ENCODE measurements at regions not wholly inside any gene's neighbourhood (a gene's known extent, or its start where the extent isn't known, plus 50 kb on each side); places are given as distances from the start of the nearest gene placed in this dataset.
"Not testable (repeated sequence)": the region's sequence is repeated elsewhere in the genome, so short reads cannot be mapped to it uniquely, and the experiment has no call there.

DNA sequence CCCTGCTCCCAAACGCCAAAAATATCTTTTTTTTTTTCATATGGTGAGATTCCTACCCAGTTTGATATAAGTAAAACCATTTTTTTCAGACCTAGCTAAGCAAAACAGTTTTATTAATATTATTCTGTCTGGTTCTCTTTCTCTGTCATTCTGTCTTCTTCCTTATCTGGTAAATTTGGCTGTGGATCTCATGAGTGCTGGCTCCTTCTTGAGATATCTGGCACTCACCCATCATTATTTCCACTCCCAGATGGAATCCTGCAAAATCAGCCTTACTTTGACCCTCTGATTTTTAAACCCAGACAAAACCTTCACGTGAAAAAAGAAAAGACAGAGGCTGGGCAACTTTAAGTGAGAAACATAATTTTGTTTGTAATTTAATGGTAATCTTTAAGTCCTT is 373.6 kb downstream of the NYAP2 start:
- DNase-seq, result no peak

- DNase-seq, result no peak
Observed at GRCh38 chr2:225771701-225772100, 372.2 kb downstream of the NYAP2 start.

DNA sequence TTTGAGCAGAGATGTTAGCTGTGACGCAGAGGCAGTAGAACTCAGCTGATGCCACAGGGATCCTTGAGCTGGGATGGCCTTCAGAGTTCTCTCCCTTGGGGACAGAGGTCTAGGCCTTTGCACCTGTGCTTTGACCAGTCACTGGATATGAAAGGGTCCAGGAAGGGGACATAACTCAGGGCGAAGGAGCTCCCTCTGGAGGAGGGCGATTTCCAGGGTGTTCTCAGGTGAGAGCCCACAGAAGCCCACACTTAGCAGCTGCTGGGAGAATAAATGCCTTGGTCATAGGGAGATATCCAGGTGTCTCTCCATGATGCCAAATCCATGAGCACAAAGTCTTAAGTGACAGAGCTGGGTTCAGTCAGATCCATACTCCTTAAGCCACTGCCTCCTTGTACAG is 369.2 kb downstream of the NYAP2 start:
- no peak for DNase-seq

DNA sequence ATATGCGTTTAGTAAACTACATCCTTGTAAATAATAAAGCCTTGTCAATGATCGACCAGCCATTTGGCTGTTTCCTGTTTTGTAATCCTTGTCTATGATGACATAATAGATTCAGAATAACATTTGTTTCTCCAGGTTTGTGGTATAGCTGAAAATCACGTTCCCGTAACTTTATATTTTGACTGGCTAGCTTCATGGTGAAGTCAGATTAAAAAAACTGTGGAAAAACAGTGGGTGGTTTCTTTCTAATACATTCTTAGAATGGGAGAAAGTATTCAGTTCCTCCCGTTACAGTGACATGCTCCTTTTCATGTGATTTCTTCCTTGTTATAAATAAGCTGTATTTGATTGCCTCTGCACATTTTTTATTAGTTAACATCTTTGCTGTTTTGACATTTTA is 366.9 kb downstream of the NYAP2 start:
- no peak for DNase-seq

GRCh38 chr2:225765820-225766219 is 366.3 kb downstream of the NYAP2 start:
- no peak for DNase-seq

GRCh38 chr2:225764346-225764745 is 364.8 kb downstream of the NYAP2 start:
- DNase-seq, result no peak

DNA sequence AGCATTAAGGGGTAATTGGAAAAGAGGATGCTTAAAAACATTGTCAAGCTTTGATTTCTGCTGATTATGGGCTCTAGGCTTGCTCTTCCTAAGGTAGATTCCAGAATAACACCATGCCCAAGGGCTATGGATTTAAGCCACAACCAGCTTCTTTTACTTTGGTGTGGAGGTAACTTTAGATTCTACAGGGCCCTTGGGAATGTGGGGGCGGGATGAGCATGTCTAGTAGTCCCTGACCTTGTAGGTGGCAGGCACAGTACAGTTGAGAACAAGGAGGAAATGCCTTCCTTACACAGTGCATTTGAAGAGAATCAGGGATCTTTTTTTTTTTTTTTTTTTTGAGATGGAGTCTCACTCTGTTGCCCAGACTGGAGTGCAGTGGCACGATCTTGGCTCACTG is 364.2 kb downstream of the NYAP2 start:
- DNase-seq, result no peak

DNA sequence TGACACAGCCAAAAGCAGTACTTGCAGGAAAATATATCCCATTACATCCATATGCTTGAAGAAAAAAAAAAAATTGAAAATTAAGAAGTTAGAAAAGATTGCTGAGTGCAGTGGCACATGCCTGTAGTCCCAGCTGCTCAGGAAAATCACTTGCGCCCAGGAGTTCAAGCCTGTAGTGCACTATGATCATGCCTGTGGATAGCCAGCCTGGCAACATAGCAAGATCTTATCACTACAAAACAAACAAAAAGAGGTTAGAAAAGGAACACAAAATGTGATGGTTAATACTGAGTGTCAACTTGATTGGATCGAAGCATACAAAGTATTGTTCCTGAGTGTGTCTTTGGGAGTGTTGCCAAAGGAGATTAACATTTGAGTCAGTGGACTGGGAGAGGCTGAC is 361.9 kb downstream of the NYAP2 start:
- DNase-seq, result no peak

DNA sequence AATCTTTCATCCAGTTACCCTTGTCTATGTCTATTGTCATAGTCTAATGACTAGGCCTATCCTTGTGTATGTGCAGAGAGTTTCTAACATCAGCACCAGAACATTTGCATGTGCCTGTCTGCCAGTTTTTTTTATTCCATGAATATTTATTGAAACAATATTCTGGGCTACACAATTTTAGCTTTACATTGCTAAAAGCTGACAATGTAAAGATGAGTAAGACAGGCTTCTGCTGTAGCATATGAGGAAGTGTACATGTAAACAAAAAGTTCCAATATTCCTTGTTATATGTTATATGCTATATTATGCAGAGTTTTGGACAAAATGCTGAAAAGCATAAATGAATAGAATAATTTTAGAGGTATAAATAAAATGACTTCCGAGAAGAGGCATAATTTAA is 357.7 kb downstream of the NYAP2 start:
- no peak for DNase-seq

DNA sequence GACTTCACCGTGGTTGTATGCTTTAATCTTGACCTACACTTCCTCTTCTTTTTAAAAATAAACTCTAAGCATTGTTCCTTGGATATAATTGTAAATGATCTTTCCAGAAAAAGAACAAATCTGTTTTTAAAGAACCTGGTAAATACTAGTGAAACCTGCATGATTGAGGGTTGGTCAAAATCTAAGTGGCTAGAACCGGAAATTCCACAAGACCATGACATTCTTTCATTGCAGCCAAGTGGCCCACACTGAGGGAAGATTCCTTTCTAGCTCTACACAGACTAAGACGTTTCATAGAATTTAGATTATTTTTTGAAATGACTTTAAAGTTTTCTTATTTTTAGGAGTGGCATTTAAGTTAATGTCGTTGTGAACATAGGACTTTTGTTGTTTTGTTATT is 356.7 kb downstream of the NYAP2 start:
- no peak for DNase-seq

GRCh38 chr2:225748609-225749008 is 349.1 kb downstream of the NYAP2 start:
- no peak for DNase-seq

DNA sequence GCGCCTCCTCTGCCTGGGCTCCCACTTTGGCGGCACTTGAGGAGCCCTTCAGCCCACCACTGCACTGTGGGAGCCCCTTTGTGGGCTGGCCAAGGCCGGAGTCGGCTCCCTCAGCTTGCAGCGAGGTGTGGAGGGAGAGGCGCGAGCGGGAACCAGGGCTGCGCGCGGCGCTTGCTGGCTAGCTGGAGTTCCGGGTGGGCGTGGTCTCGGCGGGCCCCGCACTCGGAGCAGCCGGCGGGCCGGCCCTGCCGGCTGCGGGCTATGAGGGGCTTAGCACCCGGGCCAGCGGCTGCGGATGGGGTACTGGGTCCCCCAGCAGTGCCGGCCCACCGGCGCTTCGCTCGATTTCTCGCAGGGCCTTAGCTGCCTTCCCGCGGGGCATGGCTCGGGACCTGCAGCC is 344.5 kb downstream of the NYAP2 start:
- not testable (repeated sequence) for DNase-seq

DNA sequence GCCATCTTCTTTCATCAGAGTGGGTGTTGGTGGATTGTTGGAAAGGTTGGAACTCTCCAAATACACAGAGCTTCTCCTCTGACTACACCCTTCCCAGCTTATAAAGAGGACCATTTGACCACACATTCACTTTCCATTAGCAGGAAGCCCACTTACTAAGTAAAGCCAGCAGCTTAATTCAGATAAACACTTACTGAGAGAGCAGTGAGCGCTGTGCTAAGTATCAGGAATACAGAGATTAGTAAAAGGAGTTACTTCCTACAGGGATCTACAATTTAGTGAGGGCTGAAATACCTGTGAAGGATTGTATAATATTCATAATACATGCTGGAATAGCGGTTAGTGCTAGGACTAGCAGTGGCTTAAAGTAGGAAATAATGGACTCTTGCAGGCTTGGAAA is 343.0 kb downstream of the NYAP2 start:
- no peak for DNase-seq

- DNase-seq, result no peak
Observed at GRCh38 chr2:225740086-225740485, 340.6 kb downstream of the NYAP2 start.

DNA sequence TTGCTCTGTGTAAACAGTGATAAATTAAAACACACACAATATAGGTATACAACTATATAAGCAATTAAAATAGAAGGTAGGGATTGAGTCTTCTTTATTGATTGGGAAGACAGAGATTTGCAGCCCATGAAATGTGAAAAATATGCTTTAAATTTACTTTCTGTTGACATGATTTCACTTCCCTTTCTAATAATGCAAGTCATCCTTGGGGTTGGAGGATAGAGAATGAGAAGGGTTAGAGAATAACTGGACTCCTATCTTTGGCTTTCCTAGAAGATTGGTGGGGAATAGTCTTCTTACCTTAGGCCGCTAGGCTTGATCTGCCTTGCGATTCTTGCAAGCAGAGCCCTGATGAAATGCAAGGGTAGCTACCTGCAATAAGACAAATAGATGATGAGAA is 339.8 kb downstream of the NYAP2 start:
- no peak for DNase-seq

GRCh38 chr2:225738735-225739134 is 339.2 kb downstream of the NYAP2 start:
- DNase-seq, result no peak

DNA sequence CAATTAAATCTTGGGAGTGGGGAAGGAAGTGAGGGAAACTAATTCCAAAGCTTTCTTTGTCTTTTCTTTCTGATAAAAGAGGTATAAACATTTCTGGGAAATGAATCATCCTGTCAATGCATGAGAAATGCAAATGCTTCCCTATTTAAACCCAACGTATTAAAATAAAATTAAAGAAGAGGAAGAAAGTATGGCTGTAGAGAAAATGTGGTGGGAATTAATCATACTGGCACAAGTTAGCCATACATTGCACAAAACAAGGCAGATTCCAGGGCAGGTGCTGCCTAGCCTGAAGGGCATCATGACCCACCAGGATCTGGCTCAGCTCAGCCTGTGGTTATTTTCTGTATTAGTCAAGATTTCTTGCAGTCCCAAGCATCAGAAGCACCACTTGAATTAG is 338.0 kb downstream of the NYAP2 start:
- DNase-seq, result no peak

DNA sequence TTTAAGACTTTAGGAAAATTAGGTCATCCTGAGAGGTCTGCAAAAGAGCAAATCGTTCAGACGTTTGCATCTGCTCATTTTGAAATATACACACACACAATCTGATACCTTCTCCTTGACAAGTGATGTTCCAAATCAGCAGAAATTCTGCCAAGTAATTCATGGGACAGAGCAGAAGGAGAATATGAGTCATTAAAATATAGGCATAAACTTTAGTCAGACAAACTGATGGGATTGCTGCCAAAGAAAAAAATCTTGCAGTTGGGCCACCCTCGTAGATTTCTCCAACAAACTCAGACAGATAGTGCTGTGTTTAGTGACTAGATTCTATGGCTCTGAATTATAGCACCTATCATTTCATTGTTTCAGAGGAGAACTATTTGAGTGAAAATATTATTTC is 336.3 kb downstream of the NYAP2 start:
- peak; percentile 1 for DNase-seq

GRCh38 chr2:225725726-225726125 is 326.2 kb downstream of the NYAP2 start:
- DNase-seq, result no peak
